Liver (tissue), 8 donors: ENCODE measurements at regions not wholly inside any gene's neighbourhood (a gene's known extent, or its start where the extent isn't known, plus 50 kb on each side); places are given as distances from the start of the nearest gene placed in this dataset.

Experiments
- DNase-seq: peaks from one replicate; pipeline ENCODE4 v3.0.0-alpha.2; 2017; ENCODE audit warnings: low spot score
- H3K27ac ChIP-seq, 2 donors: one replicate each; pipeline ENCODE4 v1.7.0; 2013; ENCODE audit warnings: inconsistent platforms in 2 of 2, low read length in 2 of 2, control low read depth in 1 of 2, low read depth in 1 of 2, mild to moderate bottlenecking in 1 of 2
- H3K27me3 ChIP-seq, 4 donors: one replicate each; pipeline versions ENCODE4 v1.6.1 to v1.7.0; 2013; ENCODE audit warnings: low read length in 3 of 4, inconsistent platforms in 1 of 4, mild to moderate bottlenecking in 1 of 4, moderate library complexity in 1 of 4; ENCODE audit not compliant: control insufficient read depth in 4 of 4, insufficient read depth in 4 of 4
- H3K36me3 ChIP-seq, 4 donors: one replicate each; pipeline versions ENCODE4 v1.6.1 to v1.7.0; 2013; ENCODE audit warnings: low read length in 3 of 4, mild to moderate bottlenecking in 3 of 4, low read depth in 1 of 4, moderate library complexity in 1 of 4; ENCODE audit not compliant: control insufficient read depth in 4 of 4, insufficient read depth in 3 of 4
- H3K4me1 ChIP-seq, 4 donors: one replicate each; pipeline versions ENCODE4 v1.6.1 to v1.7.0; 2013; ENCODE audit warnings: low read length in 3 of 4, mild to moderate bottlenecking in 3 of 4, moderate library complexity in 1 of 4; ENCODE audit not compliant: control insufficient read depth in 4 of 4, insufficient read depth in 4 of 4
- H3K4me3 ChIP-seq, 3 donors: one replicate each; pipeline versions ENCODE4 v1.6.1 to v1.7.0; 2013; ENCODE audit warnings: low read length in 3 of 3, control low read depth in 1 of 3, low read depth in 1 of 3, mild to moderate bottlenecking in 1 of 3
- H3K9ac ChIP-seq, 2 donors: one replicate each; pipeline ENCODE4 v1.7.0; 2013; ENCODE audit warnings: low read length in 2 of 2, mild to moderate bottlenecking in 2 of 2, moderate library complexity in 2 of 2, control low read depth in 1 of 2, low read depth in 1 of 2
- H3K9me3 ChIP-seq, 4 donors: one replicate each; pipeline versions ENCODE4 v1.6.1 to v1.7.0; 2013; ENCODE audit warnings: low read length in 3 of 4; ENCODE audit not compliant: control insufficient read depth in 4 of 4
- CTCF ChIP-seq: fragments of 150-350 bp; IDR thresholded peaks from 2 replicates; pipeline ENCODE4 v1.5.1; 2017; ENCODE audit warnings: improper control_type of control experiment, low read depth, low read length; ENCODE audit not compliant: missing input control
- FOXA1 ChIP-seq: IDR thresholded peaks from 2 replicates; pipeline ENCODE4 v1.6.1; 2016; ENCODE audit warnings: antibody characterized with exemption
- FOXA2 ChIP-seq: IDR thresholded peaks from 2 replicates; pipeline ENCODE4 v1.6.1; 2016; ENCODE audit warnings: antibody characterized with exemption
- GABPA ChIP-seq, 2 donors: IDR thresholded peaks in 1 of 2; conservative IDR thresholded peaks in 1 of 2; 2 replicates each; pipeline ENCODE4 v1.6.1; 2016; ENCODE audit warnings: antibody characterized with exemption in 2 of 2, mild to moderate bottlenecking in 1 of 2, moderate library complexity in 1 of 2
- HNF4A ChIP-seq, 2 donors: conservative IDR thresholded peaks; 2 replicates each; pipeline ENCODE4 v1.6.1; 2016; ENCODE audit warnings: antibody characterized with exemption in 2 of 2, mild to moderate bottlenecking in 2 of 2
- HNF4G ChIP-seq: IDR thresholded peaks from 2 replicates; pipeline ENCODE4 v1.6.1; 2016; ENCODE audit warnings: antibody characterized with exemption
- JUND ChIP-seq, 2 donors: IDR thresholded peaks; 2 replicates each; pipeline ENCODE4 v1.6.1; 2016; ENCODE audit warnings: antibody characterized with exemption in 2 of 2
- NR2F2 ChIP-seq: IDR thresholded peaks from 2 replicates; pipeline ENCODE4 v1.6.1; 2016; ENCODE audit warnings: antibody characterized with exemption
- RAD21 ChIP-seq, 2 donors: IDR thresholded peaks; 2 replicates each; pipeline ENCODE4 v1.6.1; 2016; ENCODE audit warnings: antibody characterized with exemption in 2 of 2, mild to moderate bottlenecking in 2 of 2
- REST ChIP-seq: IDR thresholded peaks from 2 replicates; pipeline ENCODE4 v1.6.1; 2016; ENCODE audit warnings: antibody characterized with exemption, mild to moderate bottlenecking
- SP1 ChIP-seq: IDR thresholded peaks from 2 replicates; pipeline ENCODE4 v1.6.1; 2018; ENCODE audit warnings: antibody characterized with exemption, mild to moderate bottlenecking
- TAF1 ChIP-seq: conservative IDR thresholded peaks from 2 replicates; pipeline ENCODE4 v1.6.1; 2016; ENCODE audit warnings: antibody characterized with exemption, mild to moderate bottlenecking
- YY1 ChIP-seq: IDR thresholded peaks from 2 replicates; pipeline ENCODE4 v1.6.1; 2016; ENCODE audit warnings: antibody characterized with exemption, mild to moderate bottlenecking
- ZBTB33 ChIP-seq: IDR thresholded peaks from 2 replicates; pipeline ENCODE4 v1.6.1; 2016; ENCODE audit warnings: antibody characterized with exemption
- WGBS: extraction: QIAGEN DNeasy Blood & Tissue Kit; methylation state at CpG from one replicate; pipeline ENCODE4 v1.1.7; 2013; 5-methylcytosine and 5-hydroxymethylcytosine counted together
- TF ChIP-seq, protein P1 (sequence below): IDR thresholded peaks from 2 replicates; pipeline ENCODE4 v1.6.1; 2016; ENCODE audit warnings: antibody characterized with exemption
- TF ChIP-seq, protein P2 (sequence below): IDR thresholded peaks from 2 replicates; pipeline ENCODE4 v1.6.1; 2016; ENCODE audit warnings: antibody characterized with exemption
- donor health status: healthy.
- donor health status: healthy.
- donor health status: healthy.
- donor health status: healthy.
- donor health status: healthy.

- Histone ChIP-seq H3K27me3 (peaks cover 0 to 3% (median 0%) of the 10 kb centered on the region in 4 donors), H3K9ac (no peak overlapping the region), H3K4me1 (no peaks in the 10 kb centered on the region), H3K27ac (no peak overlapping the region), H3K36me3 (no peaks in the 10 kb centered on the region), H3K9me3 (no peaks in the 10 kb centered on the region), H3K4me3 (no peak overlapping the region)
- WGBS, result 54% methylated on average over 3 of the region's 3 CpGs
- TF ChIP-seq FOXA1 (no peak), ZBTB33 (no peak), REST (no peak), CTCF (no peak), NR2F2 (no peak), JUND (IDR thresholded peaks at IDR 0.05) (no peak), SP1 (no peak), RAD21 (IDR thresholded peaks at IDR 0.05) (no peak), YY1 (no peak)
- TF ChIP-seq, protein P1, sequence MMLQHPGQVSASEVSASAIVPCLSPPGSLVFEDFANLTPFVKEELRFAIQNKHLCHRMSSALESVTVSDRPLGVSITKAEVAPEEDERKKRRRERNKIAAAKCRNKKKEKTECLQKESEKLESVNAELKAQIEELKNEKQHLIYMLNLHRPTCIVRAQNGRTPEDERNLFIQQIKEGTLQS, result no peak
- DNase-seq, result no peak
Observed at GRCh38 chr1:170445096-170445495, 86.9 kb upstream of the GORAB start.

- Histone ChIP-seq H3K27ac (no peak overlapping the region), H3K27me3 (peaks cover 0 to 3% (median 0%) of the 10 kb centered on the region in 4 donors), H3K4me3 (no peak overlapping the region), H3K9me3 (no peaks in the 10 kb centered on the region), H3K9ac (no peak overlapping the region), H3K36me3 (no peaks in the 10 kb centered on the region), H3K4me1 (no peaks in the 10 kb centered on the region)
- no peak for DNase-seq
- TF ChIP-seq, protein P2, sequence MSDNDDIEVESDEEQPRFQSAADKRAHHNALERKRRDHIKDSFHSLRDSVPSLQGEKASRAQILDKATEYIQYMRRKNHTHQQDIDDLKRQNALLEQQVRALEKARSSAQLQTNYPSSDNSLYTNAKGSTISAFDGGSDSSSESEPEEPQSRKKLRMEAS, result no peak
- TF ChIP-seq GABPA (IDR thresholded peaks at IDR 0.05 in 1 of 2, conservative IDR thresholded peaks at IDR 0.05 in 1 of 2), result no peak
- TF ChIP-seq ZBTB33, result no peak
- TF ChIP-seq SP1, result no peak
- TF ChIP-seq HNF4G, result no peak
- no peak for TF ChIP-seq HNF4A (conservative IDR thresholded peaks at IDR 0.05)
- TF ChIP-seq FOXA2, result no peak
- no peak for TF ChIP-seq TAF1
- TF ChIP-seq YY1, result no peak
- TF ChIP-seq CTCF, result no peak
- no peak for TF ChIP-seq FOXA1
- TF ChIP-seq, protein P1, result no peak
- no peak for TF ChIP-seq JUND (IDR thresholded peaks at IDR 0.05)
- TF ChIP-seq RAD21 (IDR thresholded peaks at IDR 0.05), result no peak
Observed at GRCh38 chr1:170448661-170449158, 83.3 kb upstream of the GORAB start.
